Peyer's patch (tissue), 4 donors: ENCODE measurements at regions not wholly inside any gene's neighbourhood (a gene's known extent, or its start where the extent isn't known, plus 50 kb on each side); places are given as distances from the start of the nearest gene placed in this dataset.

Experiments
- DNase-seq, 3 donors: peaks; one replicate each; pipeline ENCODE4 v3.0.0-alpha.2; 2017 to 2019
- H3K27ac ChIP-seq, 4 donors: fragments of 200-600 bp; sonication (generic); one replicate each; pipeline ENCODE4 v1.5.1; 2016 to 2019
- H3K27me3 ChIP-seq, 2 donors: fragments of 200-600 bp; sonication (generic); one replicate each; pipeline ENCODE4 v1.5.1; 2019
- H3K36me3 ChIP-seq, 3 donors: fragments of 200-600 bp; sonication (generic); one replicate each; pipeline ENCODE4 v1.5.1; 2016 to 2019
- H3K4me1 ChIP-seq, 4 donors: fragments of 200-600 bp; sonication (generic); one replicate each; pipeline ENCODE4 v1.5.1; 2016 to 2019
- H3K4me3 ChIP-seq, 4 donors: fragments of 200-600 bp; sonication (generic); 1 replicate in 3 of 4; 2 replicates in 1 of 4; pipeline ENCODE4 v1.5.1; 2016 to 2019; ENCODE audit warnings: mild to moderate bottlenecking in 1 of 4
- H3K9me3 ChIP-seq, 4 donors: fragments of 200-600 bp; sonication (generic); one replicate each; pipeline ENCODE4 v1.5.1; 2016 to 2019; ENCODE audit warnings: mild to moderate bottlenecking in 1 of 4
- CTCF ChIP-seq, 6 experiments: fragments of 450-650 bp in 4 of 6; fragments of 200-600 bp in 2 of 6; sonication (generic) in 1 of 6; IDR thresholded peaks; one replicate each; pipeline ENCODE4 v1.5.1; 2017 to 2019; ENCODE audit warnings: antibody characterized with exemption in 6 of 6, mild to moderate bottlenecking in 3 of 6, moderate library complexity in 1 of 6
- POLR2A ChIP-seq, 2 donors: fragments of 450-650 bp; IDR thresholded peaks; one replicate each; pipeline ENCODE4 v1.5.1; 2017; ENCODE audit warnings: antibody characterized with exemption in 2 of 2, mild to moderate bottlenecking in 2 of 2, moderate library complexity in 2 of 2

- Histone ChIP-seq H3K9me3 (peaks cover 0 to 98% (median 47%) of the 10 kb centered on the region in 4 donors), H3K27me3 (no peaks in the 10 kb centered on the region), H3K4me3 (no peak overlapping the region), H3K36me3 (peaks cover 0 to 81% (median 0%) of the 10 kb centered on the region in 3 donors), H3K27ac (no peak overlapping the region), H3K4me1 (no peaks in the 10 kb centered on the region)
- TF ChIP-seq POLR2A (IDR thresholded peaks at IDR 0.05) (no peak), CTCF (IDR thresholded peaks at IDR 0.05) (no peak)
- DNase-seq: no peak
Measured at GRCh38 chr15:25051399-25052154, 96.8 kb downstream of the SNRPN start.

GRCh38 chr15:25052191-25052999 lies 97.6 kb downstream of the SNRPN start:
- H3K9me3 ChIP-seq: peaks cover 0 to 98% (median 49%) of the 10 kb centered on the region in 4 donors
- TF ChIP-seq CTCF (IDR thresholded peaks at IDR 0.05) (no peak), POLR2A (IDR thresholded peaks at IDR 0.05) (no peak)
- H3K27me3 ChIP-seq: no peaks in the 10 kb centered on the region
- H3K27ac ChIP-seq: no peak overlapping the region
- H3K4me1 ChIP-seq: no peaks in the 10 kb centered on the region
- H3K4me3 ChIP-seq: no peak overlapping the region
- peaks cover 0 to 83% (median 0%) of the 10 kb centered on the region in 3 donors for H3K36me3 ChIP-seq
- DNase-seq: no peak

- TF ChIP-seq POLR2A (IDR thresholded peaks at IDR 0.05) (no peak), CTCF (IDR thresholded peaks at IDR 0.05) (no peak)
- no peaks in the 10 kb centered on the region for H3K4me1 ChIP-seq
- DNase-seq: peak in 1 of 3 donors; percentile 30
- no peak overlapping the region for H3K4me3 ChIP-seq
- no peaks in the 10 kb centered on the region for H3K27me3 ChIP-seq
- peaks cover 0 to 82% (median 0%) of the 10 kb centered on the region in 3 donors for H3K36me3 ChIP-seq
- peaks cover 0 to 98% (median 53%) of the 10 kb centered on the region in 4 donors for H3K9me3 ChIP-seq
- H3K27ac ChIP-seq: no peak overlapping the region
Measured at GRCh38 chr15:25053000-25053815, 98.4 kb downstream of the SNRPN start.

- DNase-seq: peak in 1 of 3 donors; percentile 14
- Histone ChIP-seq H3K36me3 (peaks cover 0 to 85% (median 0%) of the 10 kb centered on the region in 3 donors), H3K27ac (no peak overlapping the region), H3K9me3 (peaks cover 0 to 98% (median 56%) of the 10 kb centered on the region in 4 donors), H3K4me1 (no peaks in the 10 kb centered on the region), H3K4me3 (no peak overlapping the region), H3K27me3 (no peaks in the 10 kb centered on the region)
- TF ChIP-seq CTCF (IDR thresholded peaks at IDR 0.05): no peak
- no peak for TF ChIP-seq POLR2A (IDR thresholded peaks at IDR 0.05)
Measured at GRCh38 chr15:25054329-25054728, 99.5 kb downstream of the SNRPN start.

GRCh38 chr15:25054943-25055342 lies 100.2 kb downstream of the SNRPN start:
- Histone ChIP-seq H3K4me1 (no peaks in the 10 kb centered on the region), H3K4me3 (no peak overlapping the region), H3K36me3 (peaks cover 0 to 89% (median 0%) of the 10 kb centered on the region in 3 donors), H3K27ac (no peak overlapping the region), H3K27me3 (no peaks in the 10 kb centered on the region), H3K9me3 (peaks cover 0 to 99% (median 57%) of the 10 kb centered on the region in 4 donors)
- no peak for TF ChIP-seq CTCF (IDR thresholded peaks at IDR 0.05)
- peak in 1 of 3 donors; percentile 33 for DNase-seq
